Activated B cell treated with CpG ODN at 0.5 μM for 24 hours (primary cell): ENCODE measurements at regions not wholly inside any gene's neighbourhood (a gene's known extent, or its start where the extent isn't known, plus 50 kb on each side); places are given as distances from the start of the nearest gene placed in this dataset.
"Not testable (repeated sequence)": the region's sequence is repeated elsewhere in the genome, so short reads cannot be mapped to it uniquely, and the experiment has no call there.

Source experiments
- ATAC-seq: fragments of 200-7000 bp; cut with Tn5 transposase; one replicate; pipeline ENCODE4 v1.10.0; 2021; ENCODE audit warnings: low read depth, mild to moderate bottlenecking, moderate library complexity
- CTCF ChIA-PET: fragments of 350-600 bp; sonication (Branson Sonifier 250); formaldehyde crosslinking; loops from one replicate; lab custom pipeline; 2021; ENCODE audit warnings: antibody characterized with exemption; lab: Charles Lee
- POLR2A ChIA-PET: fragments of 350-600 bp; sonication (Branson Sonifier 250); formaldehyde crosslinking; loops from one replicate; lab custom pipeline; 2021; ENCODE audit warnings: antibody characterized with exemption; lab: Charles Lee
- DNase-seq: peaks from one replicate; pipeline ENCODE4 v3.0.0; 2022
- H3K27ac Mint-ChIP-seq: one replicate; pipeline ENCODE4 v1.8.0; 2020; ENCODE audit warnings: mixed read lengths
- H3K27me3 Mint-ChIP-seq: one replicate; pipeline ENCODE4 v1.8.0; 2021; ENCODE audit warnings: mixed read lengths
- H3K36me3 Mint-ChIP-seq: one replicate; pipeline ENCODE4 v1.8.0; 2021; ENCODE audit warnings: low read depth, mixed read lengths
- H3K4me1 Mint-ChIP-seq: one replicate; pipeline ENCODE4 v1.8.0; 2021; ENCODE audit warnings: mixed read lengths
- H3K4me3 Mint-ChIP-seq: one replicate; pipeline ENCODE4 v1.8.0; 2020; ENCODE audit warnings: mild to moderate bottlenecking, mixed read lengths
- H3K9me3 Mint-ChIP-seq: one replicate; pipeline ENCODE4 v1.8.0; 2020; ENCODE audit warnings: mixed read lengths
- CTCF ChIP-seq: fragments of 200-600 bp; IDR thresholded peaks from one replicate; pipeline ENCODE4 v1.8.0; 2022; ENCODE audit warnings: antibody characterized with exemption, mild to moderate bottlenecking
- intact Hi-C: fragments of 100-400 bp; cut with micrococcal nuclease; formaldehyde crosslinking; loops from one replicate; pipeline ENCODE4 v1.15.1; 2024

- ATAC-seq (no peak), DNase-seq (no peak)
- CTCF ChIA-PET: interaction anchor here (1.3 to 3.3 kb wide), 7 partner anchors 58 to 261 kb away, joined by 3 to 59 read pairs (median 15); no protein-coding TSS in a partner anchor
- Mint-ChIP-seq H3K4me1 (peaks cover 21% of the 10 kb centered on the region), H3K27ac (no peak overlapping the region), H3K36me3 (no peaks in the 10 kb centered on the region), H3K27me3 (no peaks in the 10 kb centered on the region), H3K4me3 (no peak overlapping the region), H3K9me3 (no peaks in the 10 kb centered on the region)
- POLR2A ChIA-PET: interaction anchor here (1.9 to 2.4 kb wide), 3 partner anchors 72 to 132 kb away, joined by 4 to 13 read pairs (median 8); partner anchors contain the start of gene NEK6
- intact Hi-C loops: loop anchor here (5.0 to 10.0 kb wide), 2 partner anchors 92 to 581 kb away; no protein-coding TSS in a partner anchor
- TF ChIP-seq CTCF: no peak
Observed at GRCh38 chr9:124125651-124125977, 114.0 kb downstream of the LHX2 start.

- ATAC-seq (peak; percentile 80), DNase-seq (peak; percentile 78)
- Mint-ChIP-seq H3K36me3 (no peaks in the 10 kb centered on the region), H3K9me3 (no peaks in the 10 kb centered on the region), H3K27me3 (no peaks in the 10 kb centered on the region), H3K4me3 (no peak overlapping the region), H3K4me1 (peaks cover 24% of the 10 kb centered on the region), H3K27ac (no peak overlapping the region)
- CTCF ChIA-PET: interaction anchor here (0.6 to 3.3 kb wide), 39 partner anchors 10 to 409 kb away, joined by 3 to 59 read pairs (median 4); partner anchors contain the start of gene NEK6
- POLR2A ChIA-PET: interaction anchor here (0.8 to 2.4 kb wide), 9 partner anchors 10 to 166 kb away, joined by 3 to 13 read pairs (median 4); partner anchors contain the start of gene NEK6
- intact Hi-C loops: loop anchor here (1.0 to 10.0 kb wide), 10 partner anchors 70 to 582 kb away; no protein-coding TSS in a partner anchor
- peak; percentile 75 for TF ChIP-seq CTCF
Observed at GRCh38 chr9:124126648-124127646, 115.4 kb downstream of the LHX2 start.

GRCh38 chr9:124128568-124129166 is 117.1 kb downstream of the LHX2 start:
- no peaks in the 10 kb centered on the region for H3K9me3 Mint-ChIP-seq
- ChIA-PET POLR2A (interaction anchor here (0.9 kb wide), 1 partner anchor 89 kb away, joined by 11 read pairs; no protein-coding TSS in a partner anchor), CTCF (interaction anchor here (1.1 to 3.3 kb wide), 3 partner anchors 69 to 163 kb away, joined by 4 to 45 read pairs (median 5); no protein-coding TSS in a partner anchor)
- H3K27ac Mint-ChIP-seq: no peak overlapping the region
- no peak overlapping the region for H3K4me3 Mint-ChIP-seq
- no peaks in the 10 kb centered on the region for H3K36me3 Mint-ChIP-seq
- no peak for DNase-seq
- H3K27me3 Mint-ChIP-seq: no peaks in the 10 kb centered on the region
- intact Hi-C loops: loop anchor here (5.0 to 10.0 kb wide), 2 partner anchors 89 to 584 kb away; no protein-coding TSS in a partner anchor
- ATAC-seq: no peak
- peaks cover 14% of the 10 kb centered on the region for H3K4me1 Mint-ChIP-seq
- no peak for TF ChIP-seq CTCF

- ChIA-PET POLR2A (interaction anchor here (0.7 kb wide), 1 partner anchor 587 kb away, joined by 11 read pairs; no protein-coding TSS in a partner anchor), CTCF (interaction anchor here (0.7 to 1.3 kb wide), 2 partner anchors 67 to 190 kb away, joined by 3 to 6 read pairs; no protein-coding TSS in a partner anchor)
- intact Hi-C loops: no loop called here
- Mint-ChIP-seq H3K4me3 (no peak overlapping the region), H3K27ac (no peak overlapping the region), H3K4me1 (peaks cover 16% of the 10 kb centered on the region), H3K27me3 (no peaks in the 10 kb centered on the region), H3K9me3 (no peaks in the 10 kb centered on the region), H3K36me3 (no peaks in the 10 kb centered on the region)
- TF ChIP-seq CTCF: no peak
- ATAC-seq (peak; percentile 29), DNase-seq (no peak)
Observed at GRCh38 chr9:124130277-124131075, 118.9 kb downstream of the LHX2 start.

GRCh38 chr9:124131518-124131917 is 120.0 kb downstream of the LHX2 start:
- H3K9me3 Mint-ChIP-seq, H3K27me3 Mint-ChIP-seq, POLR2A ChIA-PET, H3K4me3 Mint-ChIP-seq, H3K36me3 Mint-ChIP-seq, intact Hi-C loops, DNase-seq, H3K27ac Mint-ChIP-seq, CTCF ChIA-PET, ATAC-seq: not testable (repeated sequence)
- peaks cover 23% of the 10 kb centered on the region for H3K4me1 Mint-ChIP-seq
